ENCODE measurements at regions not wholly inside any gene's neighbourhood (a gene's known extent, or its start where the extent isn't known, plus 50 kb on each side); places are given as distances from the start of the nearest gene placed in this dataset.
"Not testable (repeated sequence)": the region's sequence is repeated elsewhere in the genome, so short reads cannot be mapped to it uniquely, and the experiment has no call there.

GRCh38 chr15:95610945-95611344 is 719.6 kb upstream of the NR2F2 start:
- DNase-seq (ENCODE audit: low spot score): no peak

GRCh38 chr15:95615436-95615835 is 715.1 kb upstream of the NR2F2 start:
- DNase-seq (ENCODE audit: low spot score): no peak

GRCh38 chr15:95616306-95616705 is 714.2 kb upstream of the NR2F2 start:
- no peak for DNase-seq (ENCODE audit: low spot score)

- no peak for DNase-seq (ENCODE audit: low spot score)
These were observed 709.4 kb upstream of the NR2F2 start for GRCh38 chr15:95620934-95621579.

GRCh38 chr15:95622843-95623242 is 707.7 kb upstream of the NR2F2 start:
- DNase-seq (ENCODE audit: low spot score): no peak

- DNase-seq (ENCODE audit: low spot score): no peak
These were observed 706.4 kb upstream of the NR2F2 start for GRCh38 chr15:95624100-95624499.

- no peak for DNase-seq (ENCODE audit: low spot score)
These were observed 705.7 kb upstream of the NR2F2 start for GRCh38 chr15:95624616-95625361.

GRCh38 chr15:95626501-95627361 is 703.8 kb upstream of the NR2F2 start:
- DNase-seq (ENCODE audit: low spot score): no peak

- no peak for DNase-seq (ENCODE audit: low spot score)
These were observed 700.9 kb upstream of the NR2F2 start for GRCh38 chr15:95629503-95630168.

- DNase-seq (ENCODE audit: low spot score): no peak
These were observed 699.8 kb upstream of the NR2F2 start for GRCh38 chr15:95630683-95631082.

GRCh38 chr15:95635666-95636065 is 694.8 kb upstream of the NR2F2 start:
- DNase-seq (ENCODE audit: low spot score): no peak

- DNase-seq (ENCODE audit: low spot score): no peak
These were observed 694.4 kb upstream of the NR2F2 start for GRCh38 chr15:95636107-95636506.

- DNase-seq (ENCODE audit: low spot score): not testable (repeated sequence)
These were observed 693.3 kb upstream of the NR2F2 start for GRCh38 chr15:95637234-95637633.

- DNase-seq (ENCODE audit: low spot score): no peak
These were observed 691.3 kb upstream of the NR2F2 start for GRCh38 chr15:95639208-95639607.

GRCh38 chr15:95644100-95644875 is 686.2 kb upstream of the NR2F2 start:
- no peak for DNase-seq (ENCODE audit: low spot score)

- no peak for DNase-seq (ENCODE audit: low spot score)
These were observed 684.6 kb upstream of the NR2F2 start for GRCh38 chr15:95645791-95646338.

- no peak for DNase-seq (ENCODE audit: low spot score)
These were observed 683.8 kb upstream of the NR2F2 start for GRCh38 chr15:95646484-95647273.

GRCh38 chr15:95647531-95648277 is 682.8 kb upstream of the NR2F2 start:
- no peak for DNase-seq (ENCODE audit: low spot score)

GRCh38 chr15:95653361-95653805 is 677.1 kb upstream of the NR2F2 start:
- DNase-seq (ENCODE audit: low spot score): no peak
